Chondrocyte (in vitro differentiated cells): ENCODE measurements at regions not wholly inside any gene's neighbourhood (a gene's known extent, or its start where the extent isn't known, plus 50 kb on each side); places are given as distances from the start of the nearest gene placed in this dataset.

Experiments used
- DNase-seq: peaks from one replicate; pipeline ENCODE4 v3.0.0; 2021; ENCODE audit warnings: mixed read lengths, low spot score
- H3K27ac Mint-ChIP-seq: one replicate; pipeline ENCODE4 v1.8.0; 2021; ENCODE audit warnings: mild to moderate bottlenecking, moderate library complexity, mixed read lengths; ENCODE audit not compliant: unreplicated experiment
- H3K27me3 Mint-ChIP-seq: 2 replicates; pipeline ENCODE4 v1.8.0; 2021; ENCODE audit warnings: low read depth, mixed read lengths
- H3K36me3 Mint-ChIP-seq: 2 replicates; pipeline ENCODE4 v1.8.0; 2021; ENCODE audit warnings: low read depth, mixed read lengths
- H3K4me1 Mint-ChIP-seq: 2 replicates; pipeline ENCODE4 v1.8.0; 2021; ENCODE audit warnings: low read depth, mild to moderate bottlenecking, mixed read lengths
- H3K4me3 Mint-ChIP-seq: one replicate; pipeline ENCODE4 v1.8.0; 2021; ENCODE audit warnings: mild to moderate bottlenecking, moderate library complexity, mixed read lengths; ENCODE audit not compliant: unreplicated experiment
- H3K9me3 Mint-ChIP-seq: 2 replicates; pipeline ENCODE4 v1.8.0; 2021; ENCODE audit warnings: low read depth, mixed read lengths
- CTCF ChIP-seq: fragments of 200-600 bp; sonication (generic); IDR thresholded peaks from 2 replicates; pipeline ENCODE4 v1.5.0; 2021; ENCODE audit warnings: antibody characterized with exemption, mild to moderate bottlenecking, moderate library complexity

GRCh38 chr2:235394278-235394828 lies 99.5 kb upstream of the AGAP1 start:
- no peak overlapping the region for H3K4me3 Mint-ChIP-seq
- peaks cover 2% of the 10 kb centered on the region for H3K27me3 Mint-ChIP-seq
- no peaks in the 10 kb centered on the region for H3K36me3 Mint-ChIP-seq
- H3K27ac Mint-ChIP-seq = no peak overlapping the region
- no peak for DNase-seq
- H3K9me3 Mint-ChIP-seq = no peaks in the 10 kb centered on the region
- H3K4me1 Mint-ChIP-seq = no peaks in the 10 kb centered on the region
- no peak for TF ChIP-seq CTCF

- H3K36me3 Mint-ChIP-seq = peaks cover 4% of the 10 kb centered on the region
- DNase-seq = no peak
- H3K4me3 Mint-ChIP-seq = no peak overlapping the region
- TF ChIP-seq CTCF = no peak
- no peak overlapping the region for H3K27ac Mint-ChIP-seq
- no peaks in the 10 kb centered on the region for H3K9me3 Mint-ChIP-seq
- no peaks in the 10 kb centered on the region for H3K4me1 Mint-ChIP-seq
- H3K27me3 Mint-ChIP-seq = peaks cover 7% of the 10 kb centered on the region
These were observed 97.6 kb upstream of the AGAP1 start for GRCh38 chr2:235396071-235396846.

- TF ChIP-seq CTCF = no peak
- Mint-ChIP-seq H3K9me3 (no peaks in the 10 kb centered on the region), H3K27ac (no peak overlapping the region), H3K4me1 (no peaks in the 10 kb centered on the region), H3K27me3 (peaks cover 7% of the 10 kb centered on the region), H3K36me3 (peaks cover 4% of the 10 kb centered on the region), H3K4me3 (no peak overlapping the region)
- no peak for DNase-seq
These were observed 95.5 kb upstream of the AGAP1 start for GRCh38 chr2:235398321-235398720.

- Mint-ChIP-seq H3K4me1 (no peaks in the 10 kb centered on the region), H3K4me3 (no peak overlapping the region), H3K36me3 (peaks cover 4% of the 10 kb centered on the region), H3K27me3 (peaks cover 7% of the 10 kb centered on the region), H3K9me3 (no peaks in the 10 kb centered on the region), H3K27ac (no peak overlapping the region)
- DNase-seq = no peak
- TF ChIP-seq CTCF = no peak
These were observed 93.9 kb upstream of the AGAP1 start for GRCh38 chr2:235399895-235400294.

- Mint-ChIP-seq H3K27ac (no peak overlapping the region), H3K36me3 (peaks cover 4% of the 10 kb centered on the region), H3K4me1 (no peaks in the 10 kb centered on the region), H3K4me3 (no peak overlapping the region), H3K27me3 (peaks cover 7% of the 10 kb centered on the region), H3K9me3 (no peaks in the 10 kb centered on the region)
- TF ChIP-seq CTCF = no peak
- no peak for DNase-seq
These were observed 91.4 kb upstream of the AGAP1 start for GRCh38 chr2:235402422-235402821.
